HG02943 (cell line): ENCODE measurements at regions not wholly inside any gene's neighbourhood (a gene's known extent, or its start where the extent isn't known, plus 50 kb on each side); places are given as distances from the start of the nearest gene placed in this dataset.

Source experiments
- ATAC-seq: cut with Tn5 transposase; IDR thresholded peaks from one replicate; pipeline ENCODE4 v1.9.1; 2021; ENCODE audit warnings: mild to moderate bottlenecking, low read depth, moderate library complexity; ENCODE audit not compliant: unreplicated experiment

GRCh38 chr13:106001443-106001842 lies 534.0 kb downstream of the EFNB2 start:
- no peak for ATAC-seq

- no peak for ATAC-seq
Measured at GRCh38 chr13:105997581-105998550, 537.6 kb downstream of the EFNB2 start.

GRCh38 chr13:105996391-105997025 lies 539.0 kb downstream of the EFNB2 start:
- ATAC-seq: no peak

- no peak for ATAC-seq
Measured at GRCh38 chr13:105994340-105994739, 541.1 kb downstream of the EFNB2 start.

- no peak for ATAC-seq
Measured at GRCh38 chr13:105991622-105992277, 543.7 kb downstream of the EFNB2 start.

- ATAC-seq: no peak
Measured at GRCh38 chr13:105991131-105991530, 544.3 kb downstream of the EFNB2 start.

GRCh38 chr13:105990256-105990958 lies 545.1 kb downstream of the EFNB2 start:
- no peak for ATAC-seq

GRCh38 chr13:105984646-105985045 lies 550.8 kb downstream of the EFNB2 start:
- no peak for ATAC-seq

GRCh38 chr13:105984236-105984635 lies 551.2 kb downstream of the EFNB2 start:
- no peak for ATAC-seq

- ATAC-seq: no peak
Measured at GRCh38 chr13:105982219-105982930, 553.1 kb downstream of the EFNB2 start.

- no peak for ATAC-seq
Measured at GRCh38 chr13:105979131-105980011, 556.1 kb downstream of the EFNB2 start.

GRCh38 chr13:105974380-105974779 lies 561.1 kb downstream of the EFNB2 start:
- ATAC-seq: no peak

GRCh38 chr13:105972811-105973590 lies 562.5 kb downstream of the EFNB2 start:
- ATAC-seq: no peak

- no peak for ATAC-seq
Measured at GRCh38 chr13:105972306-105972721, 563.1 kb downstream of the EFNB2 start.

- no peak for ATAC-seq
Measured at GRCh38 chr13:105971738-105972137, 563.7 kb downstream of the EFNB2 start.

GRCh38 chr13:105971312-105971711 lies 564.1 kb downstream of the EFNB2 start:
- ATAC-seq: no peak

- no peak for ATAC-seq
Measured at GRCh38 chr13:105969761-105970160, 565.7 kb downstream of the EFNB2 start.

- no peak for ATAC-seq
Measured at GRCh38 chr13:105965910-105966309, 569.6 kb downstream of the EFNB2 start.
